IMR-90 (cell line): ENCODE measurements at regions not wholly inside any gene's neighbourhood (a gene's known extent, or its start where the extent isn't known, plus 50 kb on each side); places are given as distances from the start of the nearest gene placed in this dataset.

Experiments
- BHLHE40 ChIP-seq: fragments of 150-350 bp; IDR thresholded peaks from 2 replicates; pipeline ENCODE4 v1.6.1; 2016; ENCODE audit warnings: mild to moderate bottlenecking, low read depth, low read length
- CTCF ChIP-seq: conservative IDR thresholded peaks from 2 replicates; pipeline ENCODE4 v1.5.1; 2012; ENCODE audit warnings: mild to moderate bottlenecking, low read depth, low read length, improper control_type of control experiment
- ELK1 ChIP-seq: fragments of 150-350 bp; IDR thresholded peaks from 2 replicates; pipeline ENCODE4 v1.6.1; 2016; ENCODE audit warnings: low read depth, mild to moderate bottlenecking, low read length, moderate library complexity, borderline replicate concordance
- FOS ChIP-seq: fragments of 150-350 bp; IDR thresholded peaks from 2 replicates; pipeline ENCODE4 v1.6.1; 2016; ENCODE audit warnings: low read depth, low read length
- MAFK ChIP-seq: IDR thresholded peaks from 2 replicates; pipeline ENCODE4 v1.6.1; 2012; ENCODE audit warnings: low read depth, low read length, improper control_type of control experiment
- MAZ ChIP-seq: IDR thresholded peaks from 2 replicates; pipeline ENCODE4 v1.6.1; 2012; ENCODE audit warnings: low read depth, mild to moderate bottlenecking, low read length, improper control_type of control experiment, moderate library complexity, borderline replicate concordance
- POLR2A ChIP-seq: IDR thresholded peaks from 2 replicates; pipeline ENCODE4 v1.6.1; 2012; ENCODE audit warnings: mild to moderate bottlenecking, low read depth, low read length
- RFX5 ChIP-seq: IDR thresholded peaks from 2 replicates; pipeline ENCODE4 v1.8.0; 2012; ENCODE audit warnings: low read depth, mild to moderate bottlenecking, low read length, moderate library complexity
- SMC3 ChIP-seq: fragments of 150-350 bp; IDR thresholded peaks from 2 replicates; pipeline ENCODE4 v1.6.1; 2016; ENCODE audit warnings: low read depth, mild to moderate bottlenecking, antibody characterized with exemption, low read length, moderate library complexity
- USF2 ChIP-seq: fragments of 150-350 bp; IDR thresholded peaks from 2 replicates; pipeline ENCODE4 v1.6.1; 2017; ENCODE audit warnings: mild to moderate bottlenecking, antibody characterized with exemption, low read length, low read depth

GRCh38 chr14:51173863-51174262 lies 66.2 kb upstream of the TMX1 start:
- TF ChIP-seq CTCF: no peak
- TF ChIP-seq SMC3: no peak
- TF ChIP-seq POLR2A: no peak
- TF ChIP-seq ELK1: no peak
- TF ChIP-seq MAFK: no peak
- TF ChIP-seq MAZ: no peak
- TF ChIP-seq USF2: no peak
- TF ChIP-seq BHLHE40: no peak
- no peak for TF ChIP-seq FOS
- TF ChIP-seq RFX5: no peak
